AG08395 (cell line): ENCODE measurements at regions not wholly inside any gene's neighbourhood (a gene's known extent, or its start where the extent isn't known, plus 50 kb on each side); places are given as distances from the start of the nearest gene placed in this dataset.

Source experiments
- DNase-seq: peaks from one replicate; pipeline ENCODE4 v3.0.0; 2012; ENCODE audit warnings: mixed read lengths, low spot score

DNA sequence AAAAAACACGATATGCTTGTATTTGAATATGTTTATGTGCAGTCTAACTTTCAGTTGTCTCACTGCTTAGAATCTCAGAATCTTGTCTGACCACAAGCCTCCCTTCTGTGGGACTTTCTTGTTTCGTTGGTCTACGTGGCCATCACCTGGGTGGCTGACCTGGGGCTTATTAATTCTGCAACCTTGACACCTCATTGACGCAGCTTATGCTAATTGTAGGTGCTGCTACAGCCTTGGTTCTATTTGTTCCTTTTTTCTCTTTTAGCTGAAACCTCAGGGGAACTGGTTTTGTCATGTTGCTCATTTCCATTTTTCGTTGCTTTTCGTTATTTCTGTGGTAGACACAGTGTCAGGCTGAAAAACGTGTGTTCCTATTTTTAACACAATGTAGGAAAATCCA lies 273.7 kb downstream of the SLC4A3 start:
- no peak for DNase-seq

DNA sequence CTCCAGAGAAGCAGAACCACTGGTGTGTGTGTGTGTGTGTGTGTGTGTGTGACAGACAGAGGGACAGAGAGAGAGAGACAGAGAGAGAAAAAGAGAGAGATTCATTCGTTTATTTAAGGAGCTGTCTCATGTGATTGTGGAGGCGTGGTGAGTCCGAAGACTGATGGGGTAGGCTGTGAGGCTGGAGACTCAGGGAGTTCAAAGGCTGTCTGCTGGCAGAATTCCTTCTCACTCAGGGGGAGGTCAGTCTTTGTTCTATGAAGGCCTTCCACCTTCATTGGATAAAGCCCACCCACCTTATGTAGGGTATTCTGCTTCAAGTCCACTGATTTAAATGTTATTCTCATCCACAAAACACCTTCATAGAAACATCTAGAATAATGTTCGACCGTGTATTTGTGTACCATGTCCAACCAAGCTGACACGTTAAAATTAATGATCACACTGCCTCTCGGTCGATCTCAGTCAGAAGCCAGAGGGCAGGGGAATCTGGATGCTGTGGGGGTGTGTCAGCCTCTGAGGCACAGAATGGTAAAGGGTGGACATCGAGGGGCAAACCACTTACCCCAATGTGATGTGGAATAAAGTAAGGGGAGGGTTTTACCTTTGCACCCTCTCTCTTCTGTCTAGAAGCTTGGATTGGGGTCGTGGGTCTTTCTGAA lies 275.6 kb downstream of the SLC4A3 start:
- no peak for DNase-seq

DNA sequence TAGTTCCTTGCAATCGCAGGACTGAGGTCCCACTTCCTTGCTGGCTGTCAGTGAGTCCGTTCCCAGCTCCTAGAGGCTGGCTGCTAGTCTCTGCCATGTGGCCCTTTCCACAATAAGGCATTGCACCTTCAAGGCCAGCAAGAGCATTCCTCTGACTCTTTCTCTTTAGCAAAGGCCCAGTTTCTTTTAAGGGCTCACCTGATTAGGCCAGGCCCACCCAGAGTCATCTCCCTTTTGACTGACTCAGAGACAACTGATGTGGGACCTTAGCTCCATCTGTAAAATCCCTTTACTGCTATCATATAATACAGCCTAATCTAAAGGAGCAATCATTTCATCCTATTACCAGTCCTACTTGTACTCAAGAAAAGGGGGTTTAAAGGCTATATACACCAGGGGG lies 278.2 kb downstream of the SLC4A3 start:
- no peak for DNase-seq

DNA sequence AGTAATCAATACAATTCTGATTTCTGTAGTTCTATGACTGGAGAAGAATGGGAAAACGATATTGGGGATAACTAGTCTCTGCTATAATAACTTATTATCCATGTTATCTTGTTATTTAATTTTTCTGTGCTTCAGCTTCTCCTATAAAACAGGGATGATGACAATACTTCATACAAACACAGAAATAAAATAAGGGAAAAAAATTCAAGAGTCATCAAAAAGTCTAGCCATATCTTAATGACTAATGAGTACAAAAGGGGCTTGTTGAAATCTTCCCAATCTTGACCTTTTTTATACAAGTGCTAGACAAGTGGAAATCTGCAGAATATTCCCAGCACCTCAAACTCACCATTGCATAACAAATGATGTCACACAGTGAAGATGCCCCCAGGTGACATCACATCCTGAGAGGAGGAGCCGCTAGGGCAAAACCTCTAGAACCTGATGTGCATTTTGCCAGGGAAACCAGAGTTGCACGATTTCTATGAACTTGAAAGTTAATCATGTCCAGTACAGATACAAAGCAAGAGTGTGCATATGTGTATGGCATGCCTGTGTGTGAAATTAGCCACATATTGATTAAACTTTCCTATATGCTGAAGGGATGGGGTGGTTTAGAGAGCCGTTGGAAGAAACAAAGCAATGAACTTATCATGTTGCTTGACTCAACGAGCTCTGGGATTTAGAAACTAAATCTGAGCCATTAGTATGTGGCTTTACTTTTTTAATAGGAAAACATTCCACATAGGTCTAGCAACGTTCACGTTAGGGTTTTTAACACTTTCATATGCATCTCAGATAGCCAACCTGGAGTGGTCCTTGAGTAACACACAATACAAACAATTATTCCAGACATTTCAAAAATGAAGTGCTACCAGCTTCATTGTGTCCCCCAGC lies 278.9 kb downstream of the SLC4A3 start:
- no peak for DNase-seq

DNA sequence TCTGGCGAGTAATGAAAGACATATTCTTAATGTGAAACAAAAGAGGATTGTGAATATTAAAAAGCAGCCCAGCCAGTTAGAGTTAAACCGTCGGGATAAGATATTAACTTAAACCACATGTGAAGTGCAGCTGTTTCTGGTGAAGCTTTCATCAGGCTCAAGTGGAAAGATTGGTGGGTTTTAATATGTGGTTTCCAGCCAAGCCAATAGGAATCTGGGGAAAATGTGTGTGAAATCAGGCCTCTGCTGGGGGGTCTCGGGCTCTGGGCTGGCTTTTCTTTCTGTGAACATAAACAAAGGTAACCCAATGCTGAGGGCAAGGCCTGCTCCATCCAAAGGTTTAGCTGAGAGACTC lies 279.6 kb downstream of the SLC4A3 start:
- no peak for DNase-seq

DNA sequence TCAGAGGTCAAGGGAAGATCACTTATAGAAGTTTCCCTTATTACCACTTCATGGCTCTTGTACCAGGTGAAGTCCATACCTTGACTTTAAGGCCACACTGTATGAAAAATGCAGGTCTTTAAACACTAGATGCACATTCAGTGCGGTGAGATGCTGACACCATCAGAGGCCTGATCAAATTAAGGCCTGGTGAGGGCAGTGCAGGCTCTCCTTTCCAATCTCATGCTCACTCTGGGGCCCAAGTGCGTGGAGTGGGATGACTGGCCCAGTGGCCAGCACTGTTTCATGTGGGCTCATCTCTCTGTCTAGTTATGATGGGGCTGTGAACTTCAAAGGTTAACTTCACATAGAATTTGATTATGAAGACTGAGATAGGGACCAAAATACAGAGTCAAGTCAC lies 281.1 kb downstream of the SLC4A3 start:
- DNase-seq, result no peak

DNA sequence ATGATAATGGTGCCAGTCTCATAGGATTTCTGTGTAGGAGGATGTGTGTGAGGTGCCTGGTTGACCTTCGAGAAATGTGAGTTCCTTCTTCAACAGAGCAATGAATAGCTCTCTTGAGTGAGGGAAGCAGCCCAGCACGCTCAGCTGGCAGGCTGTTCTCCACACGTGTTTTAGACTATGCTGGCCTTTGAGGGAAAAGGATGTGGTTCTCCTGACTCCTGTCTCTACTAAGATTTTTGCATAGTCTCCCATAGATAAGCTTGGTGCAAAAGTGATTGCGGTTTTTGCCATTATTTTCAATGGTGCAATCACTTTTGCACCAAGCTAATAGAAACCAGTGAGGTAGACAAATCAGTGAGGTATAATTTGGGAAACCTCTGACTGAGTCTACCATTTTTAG lies 284.1 kb downstream of the SLC4A3 start:
- DNase-seq, result no peak

DNA sequence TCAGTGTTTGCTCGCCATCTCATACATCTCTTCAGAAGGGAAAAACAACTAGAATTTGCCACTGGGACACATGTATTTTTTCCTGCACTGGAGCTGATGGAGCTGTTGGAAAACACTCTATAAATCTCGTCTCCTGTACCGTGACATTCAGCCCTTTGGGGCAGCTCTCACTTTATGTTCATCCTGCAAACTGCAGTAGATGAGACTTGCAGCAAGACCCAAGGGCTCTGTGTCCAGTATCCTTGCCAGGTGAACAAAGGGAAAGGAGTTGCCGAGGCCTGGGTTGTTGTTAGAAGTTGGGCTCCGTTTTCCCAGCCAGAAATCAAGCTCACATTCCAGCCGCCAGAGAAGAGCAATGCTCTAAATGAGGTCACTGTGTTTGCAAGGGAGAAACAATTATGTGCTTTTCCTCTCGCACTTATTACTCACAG lies 285.1 kb downstream of the SLC4A3 start:
- DNase-seq, result peak; percentile 81

DNA sequence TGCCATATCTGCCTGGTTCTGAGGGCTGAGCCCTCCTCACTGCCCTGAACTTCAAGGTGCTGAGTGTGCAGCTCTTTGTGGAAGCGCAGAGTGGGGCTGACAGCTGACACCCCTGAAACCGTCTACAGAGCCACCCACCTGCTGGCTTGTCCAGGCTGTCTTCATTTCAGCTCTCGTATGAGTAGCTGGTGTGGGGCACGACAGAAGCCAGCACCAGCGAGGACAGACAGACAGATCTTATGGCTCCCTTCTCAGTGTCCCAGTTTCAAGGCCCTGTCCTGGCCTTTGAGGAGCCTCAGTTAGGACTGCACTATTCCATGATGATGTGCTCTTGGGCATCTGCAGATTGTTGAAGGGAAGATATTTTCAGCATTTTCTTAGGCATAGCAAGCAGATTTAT lies 287.1 kb downstream of the SLC4A3 start:
- no peak for DNase-seq

DNA sequence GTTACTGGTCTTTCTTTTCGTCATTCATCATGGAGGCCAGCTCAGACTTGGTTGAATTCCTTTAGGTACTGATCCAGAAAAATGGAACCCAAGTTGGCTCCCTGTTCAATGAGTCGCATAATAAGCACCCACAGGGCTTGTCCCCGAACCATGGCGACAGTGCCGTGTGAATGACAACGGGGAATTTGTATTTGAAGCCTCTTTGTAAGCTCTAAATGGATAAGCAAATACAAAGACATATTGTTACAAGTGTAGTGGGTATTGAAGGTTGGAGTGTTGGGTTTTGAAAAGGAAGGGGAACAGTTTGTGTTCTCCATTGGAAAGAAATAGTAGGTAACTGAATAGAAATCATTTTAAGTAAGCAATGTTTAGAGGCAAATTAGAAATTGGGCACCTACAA lies 288.9 kb downstream of the SLC4A3 start:
- DNase-seq, result no peak

DNA sequence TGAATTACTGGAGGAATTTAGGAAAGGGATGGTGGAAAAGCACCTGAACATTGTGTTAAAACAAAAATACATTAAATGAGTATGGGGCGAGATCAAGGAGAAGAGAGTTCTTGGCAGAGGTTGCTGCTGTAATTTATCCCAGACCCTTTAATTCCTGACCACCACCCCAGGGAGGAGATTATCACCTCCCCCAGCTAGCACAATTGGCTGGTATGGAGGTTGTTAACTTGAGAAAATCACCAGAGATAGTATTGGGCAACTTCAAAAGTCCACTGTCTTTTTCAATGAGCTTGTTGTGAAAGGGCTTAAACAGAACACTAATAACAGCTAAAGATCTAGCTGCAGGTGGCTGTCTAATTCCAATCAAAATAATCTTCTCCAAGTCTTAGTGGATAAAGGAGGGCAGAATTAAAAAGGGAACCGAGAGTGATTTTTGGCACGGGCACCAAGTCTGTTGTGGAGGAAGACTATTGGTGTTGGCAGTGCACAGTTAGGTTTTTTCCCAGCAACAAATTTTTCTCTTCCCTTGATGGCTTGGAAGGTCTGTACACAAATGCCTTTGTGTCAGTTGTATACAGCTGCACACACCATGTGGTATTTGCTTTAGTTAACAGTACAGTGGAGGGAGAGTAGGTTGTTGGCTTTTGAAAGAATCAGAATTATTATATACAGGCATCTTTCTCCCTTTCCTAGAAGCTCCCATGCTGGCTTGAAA lies 289.5 kb downstream of the SLC4A3 start:
- DNase-seq, result no peak

DNA sequence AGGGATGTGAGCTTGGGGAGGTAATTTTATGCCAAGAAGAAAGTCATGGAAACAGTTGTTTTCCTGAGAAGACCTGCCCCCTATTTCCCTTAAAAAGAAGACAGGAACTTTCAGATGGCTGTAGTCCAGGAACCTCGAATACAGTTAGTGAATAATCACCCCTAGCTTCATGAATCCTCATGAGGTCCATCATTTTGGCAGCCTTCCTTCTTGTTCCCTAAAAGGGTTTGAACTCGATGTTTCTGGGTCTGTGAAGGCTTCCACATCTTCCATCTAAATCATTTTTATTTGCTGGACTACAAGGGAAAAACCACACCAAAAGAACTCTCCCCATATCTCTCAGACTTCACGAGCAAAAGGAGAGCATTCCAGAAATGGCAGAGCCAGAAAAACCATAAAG lies 290.8 kb downstream of the SLC4A3 start:
- no peak for DNase-seq

DNA sequence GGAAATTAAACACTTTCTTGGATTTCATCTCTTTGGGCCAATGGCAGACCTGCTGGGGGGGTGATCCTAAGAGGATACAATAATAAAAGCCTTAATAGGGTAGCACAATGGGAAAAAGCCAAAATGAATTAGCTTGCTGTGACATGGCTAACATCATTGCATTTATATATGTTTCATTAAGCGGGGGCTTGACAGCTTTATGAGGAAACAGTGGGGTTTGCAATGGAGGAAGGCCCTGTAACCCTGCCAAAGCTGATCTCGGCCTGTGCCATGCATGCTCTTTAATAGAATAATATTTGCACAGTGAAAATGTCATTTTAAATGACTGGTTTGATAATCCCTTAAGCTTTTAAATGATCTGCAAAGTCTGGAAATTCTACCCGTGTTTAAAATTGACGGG lies 291.5 kb downstream of the SLC4A3 start:
- no peak for DNase-seq

DNA sequence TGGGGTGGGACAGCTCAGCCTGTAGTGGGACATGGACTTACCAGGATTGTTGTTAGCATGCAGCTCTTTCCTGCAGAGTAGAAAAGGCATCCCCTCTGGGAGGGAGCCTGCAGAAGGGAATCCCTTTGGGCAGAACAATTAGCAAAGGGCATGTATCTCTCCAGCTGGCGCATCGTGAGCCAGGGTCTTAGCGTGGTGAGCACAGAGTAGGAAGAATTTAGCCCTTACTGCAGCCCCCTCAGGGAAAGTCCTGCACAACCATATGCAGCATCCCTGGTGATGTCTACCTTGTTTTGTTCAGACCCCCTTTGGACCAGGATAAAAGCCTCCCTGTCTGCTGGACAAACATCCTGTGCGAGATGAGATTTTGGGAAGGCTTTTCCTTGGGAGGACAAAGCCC lies 292.1 kb downstream of the SLC4A3 start:
- DNase-seq, result no peak

DNA sequence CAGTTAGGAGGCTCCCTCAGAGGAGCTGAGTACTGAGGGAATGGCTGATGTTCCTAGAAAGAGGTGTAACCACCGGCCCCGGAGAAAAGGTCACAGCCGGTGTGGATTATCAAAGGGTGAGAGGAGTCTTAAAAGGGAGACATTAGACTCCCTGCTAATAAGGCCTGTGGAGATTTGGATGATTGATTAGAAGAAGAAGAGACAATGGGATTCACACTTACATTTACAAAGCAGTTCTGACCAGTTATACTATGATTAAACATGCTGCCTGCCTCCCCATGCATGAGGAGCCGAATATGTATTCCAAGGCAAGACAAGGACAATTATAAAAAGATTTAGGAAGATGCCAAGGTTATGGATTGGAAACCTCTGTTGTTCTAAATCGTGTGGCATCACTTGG lies 302.4 kb downstream of the SLC4A3 start:
- no peak for DNase-seq

DNA sequence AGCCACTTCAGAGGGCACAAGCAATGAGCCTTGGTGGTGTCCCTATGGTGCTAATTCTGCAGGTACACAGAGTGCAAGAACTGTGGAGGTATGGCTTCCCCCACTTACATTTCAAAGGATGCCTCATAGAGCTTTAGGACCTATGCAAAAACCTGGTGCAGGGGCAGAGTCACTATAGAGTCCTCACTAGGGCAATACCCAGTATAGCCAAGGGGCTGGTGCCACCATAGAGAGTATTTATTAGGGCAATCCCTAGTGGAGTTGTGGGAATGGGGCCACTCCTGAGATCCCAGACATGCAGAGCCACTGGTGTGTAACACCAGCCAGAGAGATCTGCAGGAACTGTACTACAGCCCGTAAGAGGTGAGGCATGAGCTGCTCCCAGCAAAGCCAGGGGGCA lies 312.2 kb downstream of the SLC4A3 start:
- DNase-seq, result no peak

DNA sequence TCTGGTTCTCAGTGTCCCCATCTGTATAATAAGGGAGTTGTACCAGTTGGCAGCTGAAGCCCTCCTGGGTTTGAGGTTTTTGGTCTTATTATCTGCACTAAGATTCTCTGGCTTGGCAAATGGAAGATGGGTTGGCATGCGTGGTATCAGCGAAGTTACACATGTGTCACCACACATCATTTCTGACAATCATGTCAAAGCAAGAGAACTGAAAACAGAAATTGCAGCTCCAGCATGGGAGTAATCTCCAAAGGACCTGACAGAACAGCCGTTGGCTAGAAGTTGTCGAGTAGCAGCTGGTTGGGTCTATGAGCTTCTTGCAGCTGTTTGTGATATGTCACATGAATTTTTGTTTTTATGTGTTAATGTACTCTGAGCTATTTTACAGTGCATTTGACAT lies 317.4 kb downstream of the SLC4A3 start:
- DNase-seq, result no peak

DNA sequence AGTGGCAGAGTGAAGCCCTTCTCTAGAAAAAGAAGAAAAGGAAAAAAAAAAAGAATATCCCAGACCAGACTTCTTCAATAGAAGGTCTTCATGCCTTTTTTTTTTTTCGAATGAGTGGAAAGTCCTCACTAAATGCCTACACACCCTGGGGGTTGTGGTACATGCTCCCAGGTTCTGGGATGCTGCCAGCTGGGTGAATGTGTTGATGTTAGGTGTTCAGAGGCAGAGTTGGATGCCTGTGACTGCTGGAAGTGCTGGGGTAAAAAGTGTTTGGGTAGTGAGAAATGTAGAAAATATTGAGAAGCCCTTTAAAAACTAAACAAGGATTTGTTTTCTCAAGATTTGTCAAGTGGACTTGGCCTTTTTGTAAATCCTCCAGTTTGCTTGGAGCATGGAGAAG lies 318.6 kb downstream of the SLC4A3 start:
- no peak for DNase-seq

DNA sequence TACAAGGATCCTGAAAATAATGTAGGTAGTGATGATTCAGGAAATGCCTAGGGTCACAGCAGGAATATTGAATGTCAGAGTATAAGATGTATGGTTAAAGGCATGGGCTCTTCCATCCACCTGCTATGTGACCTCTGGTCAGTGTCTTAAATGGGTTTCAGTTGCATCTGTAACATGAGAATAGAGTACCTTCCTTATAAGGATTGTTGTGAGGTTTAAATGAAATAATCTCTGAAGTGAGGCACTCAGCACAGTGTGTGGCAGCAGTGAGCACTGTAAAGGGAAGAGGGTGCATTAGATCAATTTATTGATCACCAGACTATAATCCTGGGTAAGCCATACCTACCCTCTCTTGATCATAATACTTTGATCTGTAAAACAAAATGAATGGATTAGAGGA lies 319.1 kb downstream of the SLC4A3 start:
- no peak for DNase-seq

DNA sequence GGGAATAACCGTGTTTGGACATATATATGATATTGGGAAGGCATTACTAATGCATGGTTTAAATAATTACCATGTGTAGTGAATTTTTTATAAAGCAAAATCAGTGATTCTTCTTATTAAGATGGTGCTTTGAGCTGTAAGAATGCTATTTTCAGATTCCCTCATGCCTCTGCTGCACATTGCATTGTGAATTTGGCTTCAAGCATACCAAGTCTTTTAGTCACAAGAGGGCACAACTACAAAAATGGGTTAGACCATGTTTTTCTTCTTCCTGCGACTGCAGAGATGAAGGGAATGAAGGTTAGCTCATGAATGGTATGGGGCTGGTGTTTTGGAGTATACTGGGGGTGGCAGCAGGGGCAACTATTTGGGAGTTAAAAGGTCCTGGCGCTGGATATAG lies 320.1 kb downstream of the SLC4A3 start:
- DNase-seq, result peak; percentile 55

DNA sequence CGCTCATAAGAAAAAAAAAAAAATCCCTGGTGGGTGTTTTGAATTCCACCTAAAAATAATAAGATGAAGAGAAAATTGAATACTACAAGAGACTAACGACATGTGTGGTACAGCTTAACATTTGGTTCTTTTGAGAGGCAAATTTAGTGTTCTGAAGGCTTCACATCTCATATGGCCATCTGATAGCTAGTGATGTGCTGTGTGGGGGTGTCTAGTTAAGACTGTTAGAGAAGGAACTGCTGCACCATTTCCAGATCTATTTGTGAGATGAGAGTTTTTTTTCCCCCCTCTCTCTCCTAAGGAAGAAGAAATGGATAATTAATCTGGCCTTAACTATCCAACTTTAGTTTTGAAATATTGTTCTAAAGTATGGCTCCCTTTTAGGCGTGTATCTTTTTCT lies 321.6 kb downstream of the SLC4A3 start:
- DNase-seq, result no peak

DNA sequence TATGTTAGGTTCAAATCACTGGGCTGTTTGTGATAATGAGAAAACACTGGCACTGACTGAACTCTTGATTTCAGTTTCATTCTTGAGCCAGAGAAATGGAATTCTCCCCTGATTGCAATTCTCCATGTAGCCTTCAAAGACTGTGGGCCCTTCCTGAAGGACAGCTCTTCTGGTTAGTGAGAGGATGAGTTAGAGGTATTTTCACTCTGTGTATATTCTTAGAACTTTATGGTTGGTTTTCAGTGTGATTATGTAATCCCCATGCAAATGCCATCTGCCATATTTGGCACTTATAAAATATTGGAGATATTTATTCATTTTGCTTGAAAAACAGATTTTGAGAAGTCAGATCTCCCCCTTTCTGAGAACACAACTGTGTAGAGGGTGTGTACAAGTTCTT lies 323.7 kb downstream of the SLC4A3 start:
- no peak for DNase-seq

DNA sequence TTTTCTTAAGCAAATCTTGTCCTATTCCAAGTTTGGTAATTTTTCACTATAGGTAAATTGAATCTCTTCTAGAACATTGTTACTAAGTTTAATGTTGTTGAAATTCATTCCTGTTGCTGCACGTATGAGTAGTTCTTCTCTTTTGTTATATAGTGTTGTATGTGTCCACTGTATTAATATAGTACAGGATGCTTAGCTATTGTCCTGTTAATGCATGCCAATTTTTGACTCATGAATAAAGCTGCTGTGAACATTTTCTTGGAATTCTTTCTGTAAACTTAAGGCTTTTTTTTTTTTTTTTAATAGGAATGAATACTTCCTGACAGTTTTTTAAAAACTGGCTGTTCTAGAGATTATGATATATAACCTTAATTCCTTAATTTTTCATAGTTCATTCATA lies 326.9 kb downstream of the SLC4A3 start:
- no peak for DNase-seq
